Stimulated activated CD8-positive, alpha-beta memory T cell treated with anti-CD3 and anti-CD28 coated beads, Interleukin-12 subunit alpha, Interleukin-12 subunit beta, amount 100 ng/mL, for 4 hours (primary cell): ENCODE measurements at regions not wholly inside any gene's neighbourhood (a gene's known extent, or its start where the extent isn't known, plus 50 kb on each side); places are given as distances from the start of the nearest gene placed in this dataset.

Source experiments
- DNase-seq: peaks from one replicate; pipeline ENCODE4 v3.0.0-alpha.2; 2020; ENCODE audit warnings: low read depth

- no peak for DNase-seq
These were observed 782.9 kb downstream of the BCL11B start for GRCh38 chr14:98489115-98489514.

GRCh38 chr14:98494582-98494981, 777.4 kb downstream of the BCL11B start:
- DNase-seq: no peak

GRCh38 chr14:98498019-98498885, 773.7 kb downstream of the BCL11B start:
- no peak for DNase-seq

GRCh38 chr14:98501335-98501734, 770.7 kb downstream of the BCL11B start:
- no peak for DNase-seq

GRCh38 chr14:98501836-98502235, 770.2 kb downstream of the BCL11B start:
- DNase-seq: no peak

GRCh38 chr14:98503086-98503815, 768.7 kb downstream of the BCL11B start:
- no peak for DNase-seq

- DNase-seq: no peak
These were observed 764.7 kb downstream of the BCL11B start for GRCh38 chr14:98507264-98507663.

- no peak for DNase-seq
These were observed 761.6 kb downstream of the BCL11B start for GRCh38 chr14:98510392-98510791.

GRCh38 chr14:98512501-98513251, 759.3 kb downstream of the BCL11B start:
- DNase-seq: no peak

GRCh38 chr14:98513558-98513957, 758.4 kb downstream of the BCL11B start:
- no peak for DNase-seq

GRCh38 chr14:98514016-98514415, 758.0 kb downstream of the BCL11B start:
- no peak for DNase-seq

- DNase-seq: no peak
These were observed 735.7 kb downstream of the BCL11B start for GRCh38 chr14:98536256-98536655.

- DNase-seq: no peak
These were observed 729.7 kb downstream of the BCL11B start for GRCh38 chr14:98542316-98542715.

- DNase-seq: no peak
These were observed 728.9 kb downstream of the BCL11B start for GRCh38 chr14:98543074-98543473.

GRCh38 chr14:98544174-98544573, 727.8 kb downstream of the BCL11B start:
- DNase-seq: no peak

GRCh38 chr14:98545181-98545580, 726.8 kb downstream of the BCL11B start:
- no peak for DNase-seq

- DNase-seq: peak; percentile 10
These were observed 723.8 kb downstream of the BCL11B start for GRCh38 chr14:98548071-98548686.

- no peak for DNase-seq
These were observed 721.0 kb downstream of the BCL11B start for GRCh38 chr14:98551028-98551427.

- DNase-seq: no peak
These were observed 716.6 kb downstream of the BCL11B start for GRCh38 chr14:98555440-98555839.

- DNase-seq: no peak
These were observed 708.0 kb downstream of the BCL11B start for GRCh38 chr14:98564006-98564405.

- no peak for DNase-seq
These were observed 707.5 kb downstream of the BCL11B start for GRCh38 chr14:98564541-98564940.

- DNase-seq: no peak
These were observed 700.9 kb downstream of the BCL11B start for GRCh38 chr14:98571104-98571503.
